DOHH2 (cell line): ENCODE measurements at regions not wholly inside any gene's neighbourhood (a gene's known extent, or its start where the extent isn't known, plus 50 kb on each side); places are given as distances from the start of the nearest gene placed in this dataset.

ENCODE experiments used
- H3F3A ChIP-seq: fragments of 200-600 bp; sonication (generic), shearing (Covaris generic); 2 replicates; pipeline ENCODE4 v1.6.0; 2016; ENCODE audit warnings: antibody characterized with exemption, mild to moderate bottlenecking; ENCODE audit not compliant: control insufficient read depth, insufficient read depth
- H3K27ac ChIP-seq: fragments of 200-600 bp; sonication (generic); 2 replicates; pipeline ENCODE4 v1.5.1; 2014; ENCODE audit warnings: low read depth, mild to moderate bottlenecking, low read length, moderate library complexity
- H3K27me3 ChIP-seq: fragments of 200-600 bp; sonication (generic); 2 replicates; pipeline ENCODE4 v1.6.1; 2014; ENCODE audit warnings: mild to moderate bottlenecking, low read length, mixed read lengths; ENCODE audit not compliant: control insufficient read depth
- H3K36me3 ChIP-seq: fragments of 200-600 bp; sonication (generic); 2 replicates; pipeline ENCODE4 v1.6.1; 2014; ENCODE audit warnings: mild to moderate bottlenecking, low read length, moderate library complexity, mixed read lengths; ENCODE audit not compliant: control insufficient read depth
- H3K4me1 ChIP-seq: fragments of 200-600 bp; sonication (generic); 2 replicates; pipeline ENCODE4 v1.6.1; 2014; ENCODE audit warnings: mild to moderate bottlenecking, low read length, mixed read lengths; ENCODE audit not compliant: control insufficient read depth
- H3K4me2 ChIP-seq: fragments of 200-600 bp; sonication (generic); 2 replicates; pipeline ENCODE4 v1.6.0; 2014; ENCODE audit warnings: mild to moderate bottlenecking, low read length, moderate library complexity
- H3K4me3 ChIP-seq: fragments of 200-600 bp; sonication (generic); 2 replicates; pipeline ENCODE4 v1.5.1; 2014; ENCODE audit warnings: mild to moderate bottlenecking, low read length, mixed read lengths
- H3K79me2 ChIP-seq: fragments of 200-600 bp; sonication (generic); 2 replicates; pipeline ENCODE4 v1.6.1; 2014; ENCODE audit warnings: mild to moderate bottlenecking, low read length, mixed read lengths; ENCODE audit not compliant: control insufficient read depth
- H3K9me2 ChIP-seq: fragments of 200-600 bp; sonication (generic); replicated peaks from 2 replicates; pipeline ENCODE4 v1.6.1; 2014; ENCODE audit warnings: mild to moderate bottlenecking, low read length, mixed read lengths; ENCODE audit not compliant: control insufficient read depth
- H3K9me3 ChIP-seq: fragments of 200-600 bp; sonication (generic); 2 replicates; pipeline ENCODE4 v1.6.1; 2014; ENCODE audit warnings: antibody characterized with exemption, low read length, mixed read lengths; ENCODE audit not compliant: control insufficient read depth, insufficient read depth
- H4K20me1 ChIP-seq: fragments of 200-600 bp; sonication (generic); 2 replicates; pipeline ENCODE4 v1.6.0; 2014; ENCODE audit warnings: low read depth, mild to moderate bottlenecking, antibody characterized with exemption, low read length, moderate library complexity; ENCODE audit not compliant: control insufficient read depth, insufficient read depth
- CTCF ChIP-seq: fragments of 200-600 bp; sonication (generic); IDR thresholded peaks from one replicate; pipeline ENCODE4 v1.5.1; 2014; ENCODE audit warnings: antibody characterized with exemption, mild to moderate bottlenecking, low read depth, low read length; ENCODE audit not compliant: poor library complexity, severe bottlenecking
- EZH2phosphoT487 ChIP-seq: fragments of 200-600 bp; sonication (generic); IDR thresholded peaks from 2 replicates; pipeline ENCODE4 v1.6.1; 2017; ENCODE audit warnings: borderline replicate concordance, mild to moderate bottlenecking, antibody characterized with exemption, low read length, moderate library complexity, mixed read lengths

GRCh38 chr1:208787219-208787618 is 543.0 kb upstream of the PLXNA2 start:
- Histone ChIP-seq H3K4me2 (no peak overlapping the region), H3K36me3 (no peaks in the 10 kb centered on the region), H3K4me3 (no peak overlapping the region), H3K9me3 (no peaks in the 10 kb centered on the region), H3K27me3 (no peaks in the 10 kb centered on the region), H3K9me2 (no peaks in the 10 kb centered on the region), H3F3A (no peaks in the 10 kb centered on the region), H3K79me2 (no peaks in the 10 kb centered on the region), H3K27ac (no peak overlapping the region), H3K4me1 (no peaks in the 10 kb centered on the region), H4K20me1 (no peaks in the 10 kb centered on the region)
- no peak for TF ChIP-seq CTCF
- no peak for TF ChIP-seq EZH2phosphoT487

- no peaks in the 10 kb centered on the region for H3K9me2 ChIP-seq
- no peaks in the 10 kb centered on the region for H3K79me2 ChIP-seq
- no peak overlapping the region for H3K27ac ChIP-seq
- no peak overlapping the region for H3K4me3 ChIP-seq
- H3F3A ChIP-seq, result no peaks in the 10 kb centered on the region
- no peaks in the 10 kb centered on the region for H3K4me1 ChIP-seq
- H3K4me2 ChIP-seq, result no peak overlapping the region
- TF ChIP-seq EZH2phosphoT487 (no peak), CTCF (no peak)
- no peaks in the 10 kb centered on the region for H4K20me1 ChIP-seq
- H3K27me3 ChIP-seq, result no peaks in the 10 kb centered on the region
- no peaks in the 10 kb centered on the region for H3K36me3 ChIP-seq
- H3K9me3 ChIP-seq, result no peaks in the 10 kb centered on the region
Measured at GRCh38 chr1:208788013-208788540, 543.9 kb upstream of the PLXNA2 start.

GRCh38 chr1:208791456-208791855 is 547.3 kb upstream of the PLXNA2 start:
- Histone ChIP-seq H3K4me1 (no peaks in the 10 kb centered on the region), H3K4me3 (no peak overlapping the region), H3K27me3 (no peaks in the 10 kb centered on the region), H3K9me3 (no peaks in the 10 kb centered on the region), H4K20me1 (no peaks in the 10 kb centered on the region), H3K36me3 (no peaks in the 10 kb centered on the region), H3K27ac (no peak overlapping the region), H3F3A (no peaks in the 10 kb centered on the region), H3K9me2 (no peaks in the 10 kb centered on the region), H3K4me2 (no peak overlapping the region), H3K79me2 (no peaks in the 10 kb centered on the region)
- TF ChIP-seq EZH2phosphoT487 (no peak), CTCF (no peak)

GRCh38 chr1:208793861-208794345 is 549.7 kb upstream of the PLXNA2 start:
- Histone ChIP-seq H3K79me2 (no peaks in the 10 kb centered on the region), H3K27ac (no peak overlapping the region), H3K9me2 (no peaks in the 10 kb centered on the region), H3K4me3 (no peak overlapping the region), H4K20me1 (no peaks in the 10 kb centered on the region), H3K4me1 (no peaks in the 10 kb centered on the region), H3F3A (no peaks in the 10 kb centered on the region), H3K27me3 (no peaks in the 10 kb centered on the region), H3K9me3 (no peaks in the 10 kb centered on the region), H3K36me3 (no peaks in the 10 kb centered on the region), H3K4me2 (no peak overlapping the region)
- TF ChIP-seq CTCF, result no peak
- no peak for TF ChIP-seq EZH2phosphoT487
